HG02623 (cell line): ENCODE measurements at regions not wholly inside any gene's neighbourhood (a gene's known extent, or its start where the extent isn't known, plus 50 kb on each side); places are given as distances from the start of the nearest gene placed in this dataset.
"Not testable (repeated sequence)": the region's sequence is repeated elsewhere in the genome, so short reads cannot be mapped to it uniquely, and the experiment has no call there.

Experiments used
- ATAC-seq: cut with Tn5 transposase; IDR thresholded peaks from one replicate; pipeline ENCODE4 v1.9.1; 2021; ENCODE audit warnings: moderate library complexity; ENCODE audit not compliant: unreplicated experiment

GRCh38 chr3:118162627-118163588 lies 871.7 kb downstream of the IGSF11 start:
- ATAC-seq, result not testable (repeated sequence)

DNA sequence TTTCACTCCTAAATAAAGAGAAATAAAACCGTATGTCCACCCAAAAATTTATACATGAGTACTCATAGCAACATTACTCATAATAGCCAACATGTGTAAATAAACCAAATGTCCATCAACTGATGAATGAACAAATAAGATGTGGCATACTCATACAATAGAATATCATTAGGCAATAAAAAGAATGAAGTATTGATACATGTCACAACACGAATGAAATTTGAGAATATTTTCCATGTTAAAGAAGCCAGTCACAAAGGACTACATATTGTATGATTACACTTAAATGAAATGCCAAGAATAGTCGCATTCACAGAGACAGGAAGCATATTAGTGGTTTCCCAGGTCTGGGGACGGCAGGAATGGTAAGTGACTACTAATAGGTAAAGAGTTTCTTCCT lies 869.2 kb downstream of the IGSF11 start:
- ATAC-seq, result no peak

- no peak for ATAC-seq
Observed at GRCh38 chr3:118167571-118167970, 867.1 kb downstream of the IGSF11 start.

DNA sequence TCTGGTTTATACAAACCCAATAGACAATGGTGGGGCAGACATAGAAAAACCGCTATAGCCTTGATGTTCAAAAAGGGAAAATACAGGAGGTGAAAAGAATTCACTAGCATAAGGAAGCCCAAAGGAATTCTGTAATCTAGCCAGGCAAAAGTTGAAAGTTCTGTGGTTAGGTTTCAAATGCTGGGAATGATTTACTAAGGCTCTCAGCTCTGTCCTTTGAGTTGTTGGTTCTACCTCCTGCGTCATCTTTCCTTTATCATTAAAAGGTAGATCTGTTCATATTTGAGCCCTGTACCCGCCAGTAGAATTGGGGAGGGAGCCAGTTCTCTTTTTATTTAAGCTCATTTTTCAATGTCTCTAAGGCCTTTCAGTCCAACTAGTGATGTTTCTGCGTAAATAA lies 866.5 kb downstream of the IGSF11 start:
- ATAC-seq, result no peak

- no peak for ATAC-seq
Observed at GRCh38 chr3:118171236-118171852, 863.3 kb downstream of the IGSF11 start.

DNA sequence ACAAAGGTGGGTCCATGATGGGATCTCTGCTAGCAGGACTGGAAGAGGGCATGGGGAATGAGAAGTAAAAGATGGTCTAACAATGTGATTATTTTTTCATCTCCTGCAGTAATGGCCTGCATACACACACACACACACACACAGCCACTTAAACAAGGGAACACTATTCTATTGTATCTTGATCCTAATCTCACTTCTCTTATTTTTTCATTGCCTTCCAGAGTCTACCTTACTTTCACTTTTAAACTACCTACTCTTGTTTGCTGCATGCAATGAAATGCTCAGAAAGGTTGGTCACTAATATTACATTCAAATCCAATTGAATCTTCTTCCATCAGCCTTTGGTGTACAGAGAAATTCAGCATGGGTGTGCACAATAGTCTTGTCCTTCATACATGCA lies 853.8 kb downstream of the IGSF11 start:
- no peak for ATAC-seq

DNA sequence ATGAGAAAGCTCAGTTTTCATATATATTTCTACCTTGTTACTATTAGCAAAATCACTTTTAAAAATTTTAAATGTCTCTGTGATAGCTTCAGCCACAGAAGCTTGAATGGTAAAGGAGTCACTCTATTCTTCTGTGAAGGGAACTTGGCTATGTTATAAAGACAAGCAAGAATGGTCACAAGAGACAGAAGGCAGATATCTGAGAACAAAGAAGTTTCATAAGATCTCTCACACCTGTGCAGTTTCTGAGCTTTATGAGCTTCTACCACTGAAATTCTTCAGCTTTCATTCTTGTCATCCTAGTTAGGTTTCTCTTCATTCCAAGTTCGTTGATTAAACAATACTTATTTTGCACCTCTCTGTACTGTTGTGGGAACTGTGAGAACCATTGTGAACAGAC lies 853.4 kb downstream of the IGSF11 start:
- no peak for ATAC-seq

GRCh38 chr3:118186051-118186450 lies 848.6 kb downstream of the IGSF11 start:
- no peak for ATAC-seq

GRCh38 chr3:118187221-118187620 lies 847.4 kb downstream of the IGSF11 start:
- no peak for ATAC-seq

GRCh38 chr3:118196183-118196582 lies 838.5 kb downstream of the IGSF11 start:
- ATAC-seq, result no peak

GRCh38 chr3:118199044-118199443 lies 835.6 kb downstream of the IGSF11 start:
- ATAC-seq, result no peak

- no peak for ATAC-seq
Observed at GRCh38 chr3:118204052-118204656, 830.5 kb downstream of the IGSF11 start.

GRCh38 chr3:118207271-118207670 lies 827.4 kb downstream of the IGSF11 start:
- no peak for ATAC-seq

DNA sequence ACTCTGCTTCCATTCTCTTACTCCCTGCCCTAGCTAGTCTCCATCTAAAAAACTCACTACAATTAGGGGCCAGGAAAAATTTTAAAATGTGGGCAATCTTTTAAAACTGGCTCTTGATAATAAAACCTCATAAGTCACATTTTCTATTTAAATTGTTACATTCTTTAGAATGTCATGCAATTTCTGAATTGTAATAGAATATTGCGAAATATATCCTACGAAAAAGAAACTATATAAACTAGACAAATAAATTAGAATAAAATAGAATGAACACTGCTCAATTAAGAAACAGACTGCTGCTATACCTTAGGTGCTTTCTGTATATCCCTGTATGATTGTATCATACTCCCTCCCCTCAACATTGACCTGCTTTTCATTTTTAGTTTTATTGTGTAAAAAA lies 826.0 kb downstream of the IGSF11 start:
- ATAC-seq, result no peak

DNA sequence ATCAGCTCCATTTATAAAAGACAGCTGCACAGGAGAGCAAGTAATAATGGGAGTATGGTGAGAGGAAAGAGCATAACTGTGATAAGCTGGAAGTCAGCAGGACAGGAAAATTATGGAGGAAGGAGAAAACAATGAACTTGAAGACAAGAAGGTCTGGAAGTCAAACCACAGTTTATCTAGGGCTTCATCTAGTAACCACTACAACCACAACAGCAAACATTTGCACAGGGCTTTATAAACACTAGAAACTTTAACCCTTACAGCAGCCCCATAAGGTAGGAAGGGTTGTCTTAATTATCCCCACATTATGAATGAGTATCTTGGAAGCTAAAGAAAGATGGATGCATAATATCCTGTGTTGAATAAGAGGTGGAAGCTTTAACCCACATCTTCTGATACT lies 820.8 kb downstream of the IGSF11 start:
- no peak for ATAC-seq

DNA sequence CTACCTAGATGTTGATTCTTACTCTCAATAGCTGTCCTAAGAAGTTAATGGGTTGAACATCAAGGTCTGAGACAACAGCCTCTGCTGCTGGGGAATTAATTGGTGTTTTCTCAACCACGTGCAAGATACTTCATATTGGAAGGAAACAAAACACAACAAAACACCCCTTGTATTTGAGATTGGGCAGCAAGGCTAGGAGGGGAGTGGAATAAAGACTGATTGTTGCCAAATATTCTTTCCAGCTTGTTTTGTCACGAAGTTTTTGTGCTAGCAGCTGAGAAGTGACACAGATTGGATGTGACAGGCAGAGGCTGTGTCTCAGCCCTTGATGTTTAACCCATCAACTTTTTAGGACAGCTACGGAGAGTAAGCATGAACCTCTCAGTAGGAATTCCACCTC lies 808.4 kb downstream of the IGSF11 start:
- no peak for ATAC-seq

DNA sequence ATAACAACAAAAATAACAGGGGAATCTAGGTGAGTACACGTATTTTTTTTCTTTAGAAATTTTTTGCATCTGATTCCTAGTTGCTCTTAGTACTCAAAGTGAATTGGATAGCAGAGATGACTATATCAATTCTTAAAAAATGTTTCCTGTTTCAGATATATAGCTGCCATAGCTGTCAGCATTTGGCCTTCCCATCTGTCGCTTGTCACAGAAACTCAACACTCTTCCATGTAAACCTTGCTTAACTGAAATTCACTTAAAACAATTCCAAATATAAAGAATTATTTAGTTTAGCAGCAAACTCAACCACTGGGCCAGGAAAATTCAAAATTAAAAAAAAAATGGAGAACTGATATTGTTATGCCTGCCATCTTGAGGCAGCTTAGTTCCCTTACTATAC lies 807.5 kb downstream of the IGSF11 start:
- no peak for ATAC-seq

GRCh38 chr3:118228151-118228550 lies 806.5 kb downstream of the IGSF11 start:
- ATAC-seq, result no peak

DNA sequence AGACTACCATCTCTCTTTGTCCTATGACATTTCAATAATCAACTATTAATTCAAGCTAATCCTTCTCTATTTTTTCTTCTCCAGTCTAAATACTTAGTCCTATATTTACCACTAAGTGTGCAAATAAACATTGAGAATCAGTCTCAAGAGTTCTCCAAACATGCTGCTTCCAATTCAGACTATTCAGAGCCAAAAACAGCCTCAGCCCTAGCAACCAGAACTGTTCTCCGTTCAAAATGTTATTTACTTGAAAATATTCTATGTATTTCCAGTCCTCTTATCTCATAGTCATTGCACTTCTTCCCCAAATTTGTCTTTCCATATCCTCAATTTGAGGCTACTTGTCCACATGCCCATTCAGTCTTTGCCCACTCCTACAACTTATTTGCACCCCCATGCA lies 805.5 kb downstream of the IGSF11 start:
- no peak for ATAC-seq

DNA sequence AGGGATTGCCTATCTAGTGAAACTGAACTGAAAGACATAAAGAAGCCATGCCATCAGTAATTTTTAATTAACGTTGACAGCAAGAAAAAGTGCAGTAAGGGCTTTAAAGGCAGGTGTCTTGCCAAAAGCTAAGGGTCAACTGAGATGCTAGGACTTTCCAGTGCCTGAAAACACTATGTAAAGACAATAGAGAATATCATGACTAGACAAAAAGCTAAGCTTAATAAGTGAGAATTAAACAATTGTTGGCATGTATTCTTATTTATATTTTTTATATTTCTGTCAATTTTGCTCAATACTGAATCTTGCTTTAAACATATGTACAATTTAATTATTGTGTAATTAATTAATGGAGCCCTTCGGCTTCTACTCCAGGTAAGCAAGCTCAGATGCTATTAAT lies 803.1 kb downstream of the IGSF11 start:
- no peak for ATAC-seq

DNA sequence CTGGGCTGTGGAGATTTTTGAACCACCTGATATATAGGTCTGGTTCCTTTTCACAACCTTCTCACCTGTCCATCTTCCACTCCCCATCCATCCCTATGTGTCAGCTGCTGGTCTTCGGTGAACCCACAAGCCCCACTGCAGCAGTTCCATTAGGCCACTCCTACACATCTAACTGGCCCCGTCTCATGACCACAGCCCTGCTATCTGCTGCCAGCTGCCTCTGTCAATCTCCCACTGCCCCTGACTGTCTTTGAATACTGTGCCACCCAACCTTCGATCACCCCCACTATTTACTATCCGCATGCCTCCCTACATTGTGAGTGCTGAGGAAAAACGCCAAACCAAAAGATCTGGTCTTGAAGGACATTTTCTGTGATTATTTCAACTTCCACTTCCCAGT lies 795.4 kb downstream of the IGSF11 start:
- ATAC-seq, result no peak

DNA sequence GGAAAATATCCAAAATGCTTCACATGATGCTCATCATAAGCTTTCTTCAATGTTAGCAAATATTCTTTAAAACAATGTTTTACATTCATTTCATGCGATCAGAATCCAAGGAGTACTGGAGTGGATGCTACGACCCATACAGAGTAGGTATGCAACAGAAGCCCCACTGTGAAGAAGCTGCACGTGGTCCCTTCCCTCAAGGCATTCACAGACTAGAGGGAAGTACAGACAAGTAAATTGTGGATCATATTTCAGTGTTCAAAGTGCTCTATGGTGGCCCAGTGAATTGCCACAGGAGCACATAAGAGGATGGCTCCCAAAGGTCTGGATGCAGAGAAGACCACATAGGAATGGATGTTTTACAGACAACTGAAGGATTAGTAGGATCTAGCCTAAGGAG lies 789.9 kb downstream of the IGSF11 start:
- ATAC-seq, result no peak
